ENCODE measurements at regions not wholly inside any gene's neighbourhood (a gene's known extent, or its start where the extent isn't known, plus 50 kb on each side); places are given as distances from the start of the nearest gene placed in this dataset.

DNA sequence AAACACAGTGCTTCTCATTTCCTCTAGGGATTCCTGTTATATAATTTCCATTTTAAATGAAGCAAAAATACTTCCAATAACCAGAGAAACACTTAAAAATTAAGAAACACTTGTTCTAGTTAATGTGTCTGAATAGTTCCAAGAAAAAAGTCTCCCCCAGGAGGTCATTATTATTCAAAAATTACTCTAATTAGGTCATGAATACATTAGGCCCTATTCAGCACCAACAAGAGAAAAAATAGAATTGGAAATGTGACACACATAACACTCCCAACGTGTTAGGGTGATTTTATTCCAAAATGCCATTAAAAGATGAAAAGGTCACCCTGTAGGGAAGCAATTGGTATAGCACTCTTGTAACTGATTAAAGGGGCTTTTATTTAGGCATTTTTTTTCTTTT is 382.1 kb downstream of the TUSC7 start:
- no peak for DNase-seq

DNA sequence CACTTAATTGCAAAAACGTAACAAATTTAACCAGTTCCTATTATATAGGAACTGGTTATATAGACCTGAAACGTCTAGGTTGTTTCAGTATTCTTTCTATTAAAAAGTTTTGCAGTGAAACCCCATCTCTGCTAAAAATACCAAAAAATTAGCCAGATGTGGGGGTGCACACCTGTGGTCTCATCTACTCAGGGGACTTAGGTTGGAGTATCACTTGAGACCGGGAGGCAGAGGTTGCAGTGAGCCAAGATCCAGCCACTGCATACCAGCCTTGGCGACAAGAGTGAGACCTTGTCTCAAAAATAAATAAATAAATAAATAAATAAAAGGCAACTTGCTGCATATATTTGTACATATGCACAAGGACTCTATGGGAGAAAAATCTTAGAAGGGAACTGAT is 387.0 kb downstream of the TUSC7 start:
- DNase-seq, result no peak

DNA sequence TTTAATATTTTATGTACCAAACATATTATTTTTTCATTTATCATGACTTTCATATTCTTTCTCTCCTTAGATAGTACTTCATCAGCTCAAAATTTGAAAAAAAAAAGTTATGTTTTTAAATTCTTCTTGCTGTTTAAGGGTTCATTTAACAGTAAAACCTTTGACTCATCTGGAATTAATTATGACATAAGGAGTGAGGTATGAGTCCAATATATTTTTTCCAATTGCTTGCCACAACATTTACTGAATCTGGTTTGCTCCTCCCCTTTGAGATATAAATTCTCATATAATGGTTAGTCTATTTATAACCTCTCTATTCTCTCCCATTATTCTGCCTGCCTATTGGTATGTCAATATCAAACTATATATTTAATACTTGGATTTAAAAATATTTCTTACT is 387.8 kb downstream of the TUSC7 start:
- DNase-seq, result no peak

DNA sequence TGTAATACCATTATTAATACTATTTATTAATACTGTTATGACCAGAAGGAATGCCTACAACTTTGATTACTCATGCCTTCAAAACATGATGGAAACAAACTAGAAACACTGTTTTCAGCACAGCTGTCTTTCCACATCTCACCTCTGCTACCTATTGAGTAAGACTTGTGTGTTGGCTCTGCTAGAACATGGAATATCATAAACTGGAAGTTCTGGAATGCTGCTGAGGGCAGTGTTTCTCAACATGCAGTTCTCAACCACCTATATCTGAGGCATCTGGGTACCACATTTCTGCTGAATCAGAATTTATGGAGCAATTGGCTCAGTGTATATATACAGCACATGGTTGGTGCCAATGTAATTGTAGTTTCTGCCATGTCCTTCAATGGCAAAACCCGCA is 392.1 kb downstream of the TUSC7 start:
- no peak for DNase-seq

DNA sequence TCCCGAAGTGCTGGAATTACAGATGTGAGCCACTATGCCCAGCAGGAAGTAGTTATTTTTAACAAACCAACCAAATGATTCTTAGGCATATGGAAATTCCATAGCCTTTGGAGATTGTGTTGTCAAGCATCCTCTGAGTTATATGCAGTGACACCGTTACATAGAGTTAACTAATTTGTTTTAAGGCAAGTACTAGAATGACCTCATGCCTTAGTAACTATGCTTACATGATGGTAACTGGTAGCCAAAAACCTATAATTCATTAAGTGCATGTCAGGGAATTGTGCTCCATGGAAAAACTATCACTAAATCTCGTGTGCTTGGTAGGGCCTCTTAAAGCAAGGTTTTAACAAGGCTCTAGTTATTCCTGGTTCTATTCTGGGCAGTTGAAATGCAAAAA is 392.8 kb downstream of the TUSC7 start:
- DNase-seq, result no peak

DNA sequence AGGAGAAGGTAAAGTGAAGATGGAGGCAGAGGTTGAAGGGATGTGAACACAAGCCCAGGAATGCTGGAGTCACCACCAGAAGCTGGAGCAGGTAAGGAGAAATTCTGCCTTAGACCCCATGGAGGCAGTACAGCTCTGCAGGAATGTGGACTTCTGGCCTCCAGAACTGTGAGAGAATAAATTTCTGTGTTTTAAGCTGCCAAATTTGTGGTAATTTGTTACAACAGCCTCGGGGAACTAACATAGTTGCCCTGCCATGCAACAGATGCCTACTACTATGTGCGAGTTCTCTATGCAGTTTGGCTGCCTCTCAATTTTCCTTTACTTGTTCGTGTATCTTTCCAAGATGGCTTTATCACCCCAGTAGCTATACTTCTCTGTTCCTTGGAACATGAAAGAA is 394.1 kb downstream of the TUSC7 start:
- no peak for DNase-seq

DNA sequence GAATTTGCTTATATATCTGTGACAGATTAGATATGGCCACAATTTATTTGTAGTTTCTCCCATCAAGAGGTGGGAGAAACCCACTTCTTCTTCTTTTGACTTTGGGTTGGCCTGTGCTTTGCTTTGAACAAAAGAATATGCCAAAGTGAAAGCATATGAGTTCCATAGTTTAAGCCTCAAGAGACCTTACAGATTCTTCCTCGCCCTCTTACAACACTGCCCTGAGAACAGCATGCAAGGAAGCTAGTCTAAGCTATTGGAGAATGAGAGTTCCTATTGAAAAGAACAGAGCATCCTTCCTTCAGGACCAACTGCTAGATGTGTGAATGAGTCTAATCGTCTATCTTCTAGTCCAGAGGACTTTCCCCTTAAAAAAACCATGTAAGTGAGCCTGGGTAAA is 394.8 kb downstream of the TUSC7 start:
- no peak for DNase-seq

DNA sequence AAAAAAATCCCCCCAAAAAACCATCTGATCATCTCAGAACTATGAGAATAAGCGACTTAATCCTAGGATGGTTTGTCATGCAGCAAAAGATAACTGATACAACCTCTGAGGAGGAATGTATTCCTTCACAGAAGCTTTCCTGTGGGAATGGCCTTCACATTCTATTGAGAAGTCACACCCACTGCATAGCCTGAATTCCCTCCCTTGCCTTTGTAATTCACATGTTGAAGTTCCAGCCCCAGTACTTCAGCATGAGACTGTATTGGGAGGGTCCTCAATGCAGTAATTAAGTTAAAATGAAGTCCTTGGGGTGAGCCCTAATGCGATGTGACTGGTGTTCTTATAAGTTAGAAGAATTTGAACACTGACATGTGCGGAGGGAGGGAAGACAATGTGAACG is 395.2 kb downstream of the TUSC7 start:
- no peak for DNase-seq

DNA sequence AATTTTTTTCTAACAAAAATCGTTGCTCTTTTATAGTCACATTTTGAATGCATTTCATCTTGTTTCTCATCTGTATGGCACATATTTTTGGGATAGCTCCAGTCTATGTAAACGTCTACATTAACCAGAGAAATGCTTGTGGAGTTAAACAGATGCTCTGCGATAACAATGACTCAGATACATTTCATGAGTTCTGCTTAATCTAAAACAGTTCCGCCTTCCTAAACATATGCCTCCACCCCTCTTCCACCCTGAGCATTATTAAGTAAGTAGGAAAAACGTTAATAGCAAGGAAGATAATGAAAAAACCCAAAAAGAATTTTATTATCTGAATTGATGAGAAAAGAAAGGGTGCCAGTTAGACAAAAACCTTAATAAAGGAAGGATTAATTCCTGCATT is 396.1 kb downstream of the TUSC7 start:
- DNase-seq, result no peak

DNA sequence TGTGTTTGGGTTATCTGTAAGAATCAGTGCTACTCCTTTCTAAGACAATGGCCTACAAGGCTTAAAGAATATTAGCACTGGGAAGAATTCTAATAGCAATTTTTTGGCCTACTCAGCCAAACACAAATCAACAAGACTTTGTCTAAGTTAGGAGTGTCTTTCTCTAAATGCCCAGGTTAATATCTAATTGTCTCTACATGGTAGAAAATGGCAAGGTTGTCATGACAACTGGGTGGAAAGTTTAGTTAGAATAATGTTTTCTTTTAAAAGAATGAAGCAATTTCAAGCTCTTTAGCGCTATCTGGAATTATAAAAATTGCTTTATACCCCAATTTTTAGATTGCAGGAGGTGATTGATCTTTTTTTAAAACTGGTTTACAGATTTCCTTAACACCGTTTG is 396.8 kb downstream of the TUSC7 start:
- DNase-seq, result no peak

DNA sequence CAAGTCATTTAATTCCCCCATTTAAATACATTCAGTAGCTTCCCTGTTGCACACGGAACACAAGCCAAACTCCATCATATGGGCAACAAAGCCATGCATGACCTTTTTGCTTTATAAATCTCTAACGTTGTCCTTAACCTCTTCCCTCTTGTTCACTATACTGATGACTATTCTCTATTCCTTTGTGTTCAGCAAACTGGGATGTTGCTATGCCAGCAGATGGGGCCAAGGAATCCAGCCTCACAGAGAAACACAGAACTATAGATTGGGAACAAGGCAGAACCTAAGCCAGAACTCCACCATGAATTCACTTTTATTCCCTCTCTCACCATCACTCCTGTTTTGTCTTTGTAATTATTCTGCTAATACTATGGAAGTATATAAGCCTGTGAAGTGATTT is 398.4 kb downstream of the TUSC7 start:
- DNase-seq, result no peak

DNA sequence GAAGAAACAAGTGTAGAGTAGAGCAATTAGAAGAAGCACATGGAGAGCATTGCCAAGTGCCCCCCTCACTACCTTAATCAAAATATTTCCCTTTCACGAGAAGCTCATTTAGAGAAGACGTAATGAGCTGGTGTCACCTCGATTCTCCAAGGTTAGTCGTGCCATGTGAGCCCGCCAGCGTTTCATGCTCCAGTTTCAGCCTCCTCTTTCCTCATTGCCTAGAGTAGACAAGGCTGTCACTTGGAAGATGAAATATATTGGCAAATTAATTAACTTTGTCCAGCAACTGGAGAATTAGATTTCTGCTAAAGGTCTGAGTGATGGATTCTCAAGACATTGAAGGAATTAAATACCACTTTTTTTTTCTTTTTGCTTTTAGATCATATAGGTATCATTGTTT is 399.6 kb downstream of the TUSC7 start:
- DNase-seq, result no peak

DNA sequence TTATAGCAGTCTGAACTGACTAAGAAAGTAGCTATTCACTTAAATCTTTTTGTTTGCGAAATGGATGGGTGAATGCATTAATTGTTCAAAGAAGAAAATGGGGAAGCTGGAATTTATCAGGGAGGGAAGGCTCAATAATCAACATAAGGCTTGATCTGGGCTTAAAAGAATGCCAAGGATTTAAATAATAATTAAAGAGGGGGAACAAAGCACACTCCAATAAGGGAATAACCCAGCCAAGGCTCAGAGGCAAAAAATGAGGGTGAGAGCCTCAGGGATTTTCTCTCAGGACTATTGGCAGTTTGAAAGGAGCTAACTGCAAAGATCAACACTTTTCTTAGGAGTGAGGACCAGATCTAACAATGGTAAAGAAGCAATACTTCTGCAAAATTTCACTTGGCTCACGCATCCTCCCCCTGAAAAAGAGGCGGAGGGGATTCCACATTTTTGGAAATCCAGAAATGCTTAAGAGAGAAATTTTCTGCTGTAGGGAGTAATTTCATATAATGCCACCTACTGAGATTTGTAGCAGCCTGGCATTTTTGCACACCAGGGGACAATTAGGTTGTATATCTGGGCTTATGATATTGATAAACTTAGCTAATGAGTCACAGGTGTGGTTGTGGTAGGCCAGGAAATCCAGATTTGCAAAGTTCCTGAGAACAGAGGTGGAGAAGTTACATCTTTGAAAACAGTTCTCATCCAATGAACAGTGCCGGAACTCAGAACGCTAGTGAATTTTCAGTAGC is 405.1 kb downstream of the TUSC7 start:
- DNase-seq, result no peak

DNA sequence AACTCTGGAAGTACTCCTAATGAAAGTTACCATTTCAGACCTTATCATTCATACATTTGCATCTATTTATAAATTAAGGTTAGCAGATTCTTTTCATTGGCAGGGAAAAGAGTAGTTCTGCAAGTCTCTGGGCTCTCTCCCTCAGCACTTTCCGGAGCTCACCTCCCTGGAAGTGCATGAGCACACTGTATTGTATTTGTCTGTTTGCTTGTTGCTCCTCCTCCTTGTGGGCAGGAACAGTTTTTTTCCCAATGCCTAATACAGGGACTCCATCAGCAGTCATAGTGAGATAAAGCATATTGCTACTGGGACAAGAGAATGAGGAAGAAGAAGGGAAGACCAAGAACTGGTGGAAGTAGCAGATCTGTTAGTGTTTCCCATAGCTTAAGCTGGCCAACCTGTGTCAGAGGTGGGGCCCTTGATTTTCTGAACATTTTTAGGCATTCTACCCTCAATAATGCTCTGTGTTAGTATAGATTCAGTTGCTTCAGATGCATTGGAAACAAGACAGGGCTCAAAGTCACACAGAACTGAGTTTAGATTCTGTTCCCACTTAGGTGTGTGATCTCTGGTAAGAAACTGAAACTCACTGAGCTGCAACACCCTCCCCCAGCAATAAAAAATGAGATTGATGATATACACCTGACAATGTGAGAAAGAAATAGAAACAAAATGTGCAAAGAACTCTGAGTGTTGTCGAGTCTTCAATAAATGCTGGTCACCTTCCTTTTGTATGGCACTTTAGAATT is 407.8 kb downstream of the TUSC7 start:
- DNase-seq, result no peak

DNA sequence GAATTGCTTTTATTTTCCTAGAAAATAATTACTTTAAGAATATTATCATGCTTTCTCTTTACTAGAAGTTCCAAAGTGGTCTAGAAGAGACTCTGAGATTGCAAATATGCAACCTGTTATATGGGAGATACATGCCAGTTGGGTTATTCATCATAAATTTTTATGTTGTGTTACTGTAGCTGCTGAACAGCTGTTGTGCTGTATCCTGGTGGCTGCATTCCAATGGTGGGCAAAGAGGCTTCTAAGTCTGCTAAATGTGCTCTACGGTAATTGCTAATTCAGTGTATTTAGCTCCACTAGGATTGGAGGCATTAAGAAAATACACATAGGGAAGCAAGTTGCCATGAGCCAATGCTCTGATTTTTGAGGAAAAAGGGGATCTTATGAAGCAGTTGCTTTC is 409.0 kb downstream of the TUSC7 start:
- no peak for DNase-seq

DNA sequence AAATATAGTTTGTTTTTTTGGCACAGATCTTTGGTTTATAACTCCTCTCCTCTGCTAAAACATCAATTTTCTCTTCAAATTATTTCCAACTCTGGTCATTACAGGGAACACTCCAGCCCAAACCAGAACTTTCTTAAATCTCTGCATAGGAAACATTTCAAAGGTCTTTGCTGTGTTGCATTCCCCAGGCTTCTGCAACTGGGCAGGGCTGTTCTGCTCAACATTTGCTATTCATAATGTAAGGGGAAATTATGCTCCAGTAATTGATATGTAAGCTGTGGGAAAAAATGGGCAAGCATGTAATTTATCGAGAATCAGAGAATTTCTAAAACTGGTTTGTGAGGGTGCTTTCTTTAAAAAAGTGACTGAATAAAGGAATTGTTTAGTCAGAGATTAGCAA is 410.4 kb downstream of the TUSC7 start:
- no peak for DNase-seq

DNA sequence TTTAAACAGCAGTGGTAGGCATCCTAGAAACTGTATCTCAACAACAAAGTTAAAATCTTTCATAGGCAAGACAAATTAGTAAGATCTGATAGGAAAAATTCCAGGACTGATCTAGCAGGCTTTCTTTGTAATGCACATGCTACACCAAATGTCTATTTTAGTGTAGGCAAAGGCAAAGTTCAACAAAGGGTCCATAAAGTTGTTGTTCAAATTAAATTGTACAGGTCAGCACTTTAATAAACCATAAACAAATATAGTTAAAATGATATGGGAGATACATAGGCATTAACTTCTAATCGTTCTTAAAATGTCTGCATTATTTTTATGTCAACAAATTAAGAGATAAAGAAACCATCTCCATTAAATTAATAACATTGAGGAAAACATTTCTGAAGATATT is 413.0 kb downstream of the TUSC7 start:
- DNase-seq, result no peak

DNA sequence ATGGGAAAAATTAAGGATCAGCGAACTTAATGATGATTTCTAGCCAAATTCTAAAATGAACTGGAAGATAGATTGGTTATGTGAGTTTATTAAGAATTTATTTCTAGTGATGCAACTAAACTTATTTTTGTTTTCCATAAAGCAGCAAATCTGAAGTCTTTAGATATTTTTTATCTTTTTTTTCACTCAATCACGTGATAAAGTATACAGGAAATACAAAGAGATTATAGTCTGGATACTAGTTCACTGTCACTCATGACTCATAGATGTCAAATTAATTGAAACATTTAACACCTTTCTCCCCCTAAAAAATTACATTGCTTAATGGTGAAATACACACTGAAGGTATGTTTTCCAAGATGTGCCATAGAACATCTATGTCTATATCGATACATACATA is 416.9 kb downstream of the TUSC7 start:
- DNase-seq, result no peak

DNA sequence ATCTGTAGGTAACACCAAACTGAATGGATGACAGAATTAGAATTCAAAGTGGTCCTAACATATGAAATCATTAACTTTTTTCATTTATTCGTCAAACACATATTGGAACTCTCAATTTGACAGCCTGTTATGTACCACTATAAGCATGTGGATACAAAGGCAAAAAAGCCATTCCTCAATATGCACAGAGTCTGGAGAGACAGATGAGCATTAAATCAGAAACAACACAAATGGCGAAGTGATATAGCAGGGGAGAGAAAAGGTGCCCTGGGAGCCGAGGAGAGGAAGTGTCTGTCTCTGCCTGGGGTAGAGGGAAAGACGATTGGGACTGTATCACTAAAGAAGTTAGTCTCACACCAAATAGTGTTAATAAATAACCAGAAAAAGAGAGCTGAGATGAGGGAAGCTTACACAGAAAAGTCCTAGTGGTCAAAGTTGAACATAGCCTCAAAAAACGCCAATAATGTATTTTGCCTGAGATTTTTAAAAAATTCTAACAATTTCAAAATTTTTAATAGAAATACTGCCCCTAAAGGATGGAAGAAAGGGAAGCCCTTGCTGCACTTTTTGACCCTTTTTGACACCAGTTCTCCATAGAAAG is 417.5 kb downstream of the TUSC7 start:
- DNase-seq, result no peak

DNA sequence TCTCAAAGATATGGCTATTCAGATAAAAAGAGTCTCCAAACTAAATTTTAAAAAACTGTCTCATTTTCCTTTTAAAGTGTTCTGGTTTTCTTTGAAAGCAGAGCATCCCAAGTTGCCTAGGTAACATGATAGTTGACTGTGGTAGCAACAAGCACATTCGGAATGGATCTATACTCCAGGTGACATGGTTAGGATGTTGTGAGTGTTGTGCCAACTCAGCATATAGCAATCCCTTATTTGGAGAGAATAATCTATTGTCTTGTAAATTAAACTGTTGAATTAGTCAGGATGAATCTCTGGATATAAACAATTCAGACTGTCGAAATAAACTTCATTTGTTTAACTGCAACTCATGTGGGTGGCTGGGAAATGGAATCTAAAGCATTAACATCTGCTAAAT is 418.6 kb downstream of the TUSC7 start:
- no peak for DNase-seq

DNA sequence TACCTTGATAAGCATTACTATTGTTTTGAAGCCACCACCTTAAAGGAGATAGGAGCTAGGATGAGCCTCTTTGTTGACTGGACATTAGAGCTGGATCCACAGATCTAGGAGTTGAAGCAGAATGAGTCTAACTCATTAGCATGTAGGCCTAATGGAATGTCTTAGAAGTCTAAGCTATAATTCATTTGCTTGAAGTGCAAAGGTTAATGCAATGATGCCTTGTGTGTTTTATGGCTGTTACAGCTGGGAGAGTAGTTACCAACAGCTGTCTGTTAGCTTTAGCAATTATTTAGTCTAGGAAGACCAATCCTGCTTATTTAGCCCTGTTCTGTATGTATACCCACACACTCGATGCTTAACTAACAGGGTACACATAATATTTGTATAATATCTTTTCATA is 419.3 kb downstream of the TUSC7 start:
- no peak for DNase-seq

DNA sequence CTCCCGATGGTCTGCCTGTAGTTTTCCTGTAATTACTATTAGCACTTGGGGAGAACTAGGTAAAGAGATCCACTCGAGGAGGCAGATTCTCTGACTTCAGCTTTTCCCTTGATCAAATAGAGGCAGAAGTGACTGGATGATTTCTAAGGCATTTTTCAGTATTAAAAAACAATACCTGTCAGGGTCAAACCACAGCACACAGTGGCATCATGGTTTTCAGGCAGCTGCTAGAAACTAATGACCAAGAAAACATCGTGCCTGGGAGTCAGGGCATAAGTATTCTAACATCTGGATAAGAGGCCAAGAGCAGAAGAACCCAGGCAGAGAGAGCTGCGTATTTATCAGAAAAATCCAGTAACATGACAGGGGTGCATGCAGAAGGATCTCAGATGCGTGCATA is 419.9 kb downstream of the TUSC7 start:
- no peak for DNase-seq

DNA sequence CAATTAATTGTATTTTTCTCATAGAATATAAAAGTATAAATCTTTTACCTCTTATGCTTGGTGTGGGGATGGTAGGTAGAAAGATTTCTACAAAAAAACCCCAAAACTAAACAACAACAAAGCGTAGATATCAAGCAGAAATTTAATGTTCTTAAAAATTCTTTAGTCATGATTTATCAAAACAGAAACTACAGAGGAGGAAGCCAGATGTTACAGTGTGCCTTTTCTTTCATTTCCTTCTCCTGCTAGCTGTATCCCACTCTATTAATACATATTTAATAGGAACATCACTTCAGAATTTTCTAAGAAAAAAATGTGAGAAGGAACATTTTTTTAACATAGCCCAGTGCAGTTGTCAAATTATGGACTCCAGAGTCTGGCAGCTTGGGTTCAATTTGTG is 420.6 kb downstream of the TUSC7 start:
- no peak for DNase-seq

DNA sequence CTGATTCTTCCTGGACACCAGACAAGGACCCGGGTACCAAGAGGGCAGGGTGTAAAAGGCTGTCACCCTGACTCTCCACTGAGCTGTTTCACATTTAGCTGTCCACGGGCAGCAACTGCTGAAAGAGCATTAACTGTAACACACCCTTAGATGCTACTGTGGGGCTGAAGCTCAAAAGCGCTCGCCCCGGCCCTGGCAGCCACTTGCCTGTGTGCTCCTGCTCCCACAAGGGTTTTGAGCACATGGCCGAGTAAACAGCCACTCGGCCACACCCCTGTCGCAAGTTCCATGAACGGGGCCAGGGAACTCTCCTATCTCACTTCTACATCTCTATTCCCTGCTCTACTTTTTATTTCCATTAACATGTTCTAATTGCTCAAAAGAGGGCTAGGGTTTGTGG is 421.7 kb downstream of the TUSC7 start:
- no peak for DNase-seq

DNA sequence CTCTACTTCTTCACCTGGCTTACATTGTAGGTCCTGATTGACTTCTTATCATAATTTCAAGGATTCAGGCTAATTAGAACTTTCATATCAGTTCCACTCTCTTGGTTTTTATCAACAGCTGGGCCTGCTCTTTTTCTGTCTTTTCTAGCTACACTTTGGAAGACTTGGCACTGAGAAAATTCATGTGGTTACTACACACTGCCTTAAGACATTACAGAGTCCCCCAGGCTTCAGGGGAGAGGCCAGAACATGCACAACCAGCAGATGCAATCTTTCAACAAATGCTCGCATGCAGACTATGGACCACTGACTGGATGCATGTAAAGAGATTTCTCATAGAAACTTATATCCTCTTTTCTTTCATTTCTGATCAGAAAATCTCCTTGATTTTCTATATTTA is 423.5 kb downstream of the TUSC7 start:
- no peak for DNase-seq

Data from CD4-positive, alpha-beta T cell treated with Interferon gamma for 1 hour (primary cell).